NB4 (cell line): ENCODE measurements at regions not wholly inside any gene's neighbourhood (a gene's known extent, or its start where the extent isn't known, plus 50 kb on each side); places are given as distances from the start of the nearest gene placed in this dataset.

Experiments
- DNase-seq: peaks from one replicate; pipeline ENCODE4 v3.0.0; 2010; ENCODE audit warnings: low read depth
- H3K4me3 ChIP-seq: one replicate; pipeline ENCODE4 v1.5.1; 2011; ENCODE audit warnings: mild to moderate bottlenecking, low read depth, low read length, moderate library complexity
- CTCF ChIP-seq: IDR thresholded peaks from one replicate; pipeline ENCODE4 v1.5.1; 2012; ENCODE audit warnings: low read depth, low read length
- MAX ChIP-seq: IDR thresholded peaks from 2 replicates; pipeline ENCODE4 v1.6.1; 2011; ENCODE audit warnings: low read depth, low read length
- MYC ChIP-seq: IDR thresholded peaks from 2 replicates; pipeline ENCODE4 v1.6.1; 2011; ENCODE audit warnings: low read depth, low read length
- POLR2A ChIP-seq: IDR thresholded peaks from 2 replicates; pipeline ENCODE4 v1.6.1; 2011; ENCODE audit warnings: mild to moderate bottlenecking; ENCODE audit not compliant: insufficient read length; ENCODE audit errors: extremely low read depth

GRCh38 chr14:104448321-104448720, 131.2 kb upstream of the C14orf180 start:
- TF ChIP-seq POLR2A: no peak
- TF ChIP-seq CTCF: no peak
- TF ChIP-seq MYC: no peak
- no peak for TF ChIP-seq MAX
- DNase-seq: no peak
- no peak overlapping the region for H3K4me3 ChIP-seq

GRCh38 chr14:104448721-104449120, 130.8 kb upstream of the C14orf180 start:
- no peak for TF ChIP-seq MYC
- no peak for TF ChIP-seq MAX
- no peak overlapping the region for H3K4me3 ChIP-seq
- DNase-seq: no peak

GRCh38 chr14:104450811-104451401, 128.7 kb upstream of the C14orf180 start:
- TF ChIP-seq MAX (no peak), CTCF (no peak), MYC (no peak), POLR2A (no peak)
- no peak for DNase-seq
- H3K4me3 ChIP-seq: no peak overlapping the region

- H3K4me3 ChIP-seq: no peak overlapping the region
- DNase-seq: no peak
- TF ChIP-seq MYC (no peak), MAX (no peak), CTCF (no peak), POLR2A (no peak)
These were observed 128.1 kb upstream of the C14orf180 start for GRCh38 chr14:104451474-104451873.

GRCh38 chr14:104458845-104459244, 120.7 kb upstream of the C14orf180 start:
- H3K4me3 ChIP-seq: no peak overlapping the region
- no peak for TF ChIP-seq MAX
- TF ChIP-seq MYC: no peak
- no peak for TF ChIP-seq CTCF
- no peak for TF ChIP-seq POLR2A
- no peak for DNase-seq

- DNase-seq: no peak
- no peak for TF ChIP-seq MYC
- TF ChIP-seq CTCF: no peak
- H3K4me3 ChIP-seq: no peak overlapping the region
These were observed 118.5 kb upstream of the C14orf180 start for GRCh38 chr14:104460791-104461651.
